ENCODE measurements at regions not wholly inside any gene's neighbourhood (a gene's known extent, or its start where the extent isn't known, plus 50 kb on each side); places are given as distances from the start of the nearest gene placed in this dataset.

DNA sequence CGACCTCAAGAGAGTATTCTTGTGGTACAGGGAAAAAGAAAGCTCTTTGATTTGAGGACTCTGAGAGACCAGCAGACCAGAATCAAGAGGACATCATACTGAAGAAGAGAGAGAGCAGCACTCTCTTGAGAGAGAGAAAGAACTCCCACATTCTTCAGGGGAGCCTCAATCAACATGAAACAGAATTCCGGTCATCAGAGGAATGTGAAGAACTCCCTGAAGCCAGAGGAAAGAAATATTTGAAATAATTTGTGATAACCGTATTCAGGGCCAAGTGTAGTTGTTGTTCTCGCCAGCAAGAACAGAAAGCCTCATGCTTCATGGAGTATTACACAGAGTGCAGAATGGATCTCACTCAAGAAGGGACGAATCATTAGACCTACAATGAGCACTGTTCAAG is 363.8 kb upstream of the TMEM132C start:
- no peak for DNase-seq

DNA sequence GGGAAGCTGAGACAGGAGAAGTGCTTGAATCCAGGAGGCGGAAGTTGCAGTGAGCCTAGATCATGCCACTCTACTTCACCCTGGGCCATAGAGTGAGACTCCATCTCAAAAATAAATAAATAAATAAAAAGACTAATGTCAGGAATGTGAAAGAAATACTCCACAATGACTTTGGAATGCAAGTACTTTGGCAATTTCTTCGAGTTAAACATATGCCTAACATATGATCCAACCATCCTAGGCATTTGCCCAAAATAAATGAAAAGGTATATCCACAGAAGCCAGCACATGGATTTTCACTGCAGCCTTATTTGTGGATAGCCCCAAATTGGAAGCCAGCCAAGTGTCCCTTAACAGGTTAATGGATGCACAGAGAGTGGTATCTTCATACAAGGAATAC is 357.9 kb upstream of the TMEM132C start:
- no peak for DNase-seq

DNA sequence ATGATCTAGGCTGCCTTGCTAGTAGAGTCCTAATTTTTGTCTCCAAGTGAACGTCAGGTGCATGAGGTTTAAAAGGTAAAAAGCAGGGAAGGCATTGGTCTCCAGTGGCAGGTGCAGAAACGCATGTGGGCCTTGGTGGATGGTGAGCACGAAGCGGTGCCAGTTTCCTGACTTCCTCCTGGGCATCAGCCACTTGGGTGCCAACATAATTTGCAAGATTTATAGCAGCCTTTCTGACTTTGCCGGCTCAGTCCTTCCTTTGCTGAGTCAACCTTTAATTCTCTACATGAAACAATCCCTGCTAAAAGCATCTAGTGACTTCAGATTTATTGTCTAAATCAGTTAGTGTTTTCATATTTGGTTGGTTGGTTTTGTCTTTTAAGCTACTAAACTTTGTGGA is 355.7 kb upstream of the TMEM132C start:
- DNase-seq = no peak

DNA sequence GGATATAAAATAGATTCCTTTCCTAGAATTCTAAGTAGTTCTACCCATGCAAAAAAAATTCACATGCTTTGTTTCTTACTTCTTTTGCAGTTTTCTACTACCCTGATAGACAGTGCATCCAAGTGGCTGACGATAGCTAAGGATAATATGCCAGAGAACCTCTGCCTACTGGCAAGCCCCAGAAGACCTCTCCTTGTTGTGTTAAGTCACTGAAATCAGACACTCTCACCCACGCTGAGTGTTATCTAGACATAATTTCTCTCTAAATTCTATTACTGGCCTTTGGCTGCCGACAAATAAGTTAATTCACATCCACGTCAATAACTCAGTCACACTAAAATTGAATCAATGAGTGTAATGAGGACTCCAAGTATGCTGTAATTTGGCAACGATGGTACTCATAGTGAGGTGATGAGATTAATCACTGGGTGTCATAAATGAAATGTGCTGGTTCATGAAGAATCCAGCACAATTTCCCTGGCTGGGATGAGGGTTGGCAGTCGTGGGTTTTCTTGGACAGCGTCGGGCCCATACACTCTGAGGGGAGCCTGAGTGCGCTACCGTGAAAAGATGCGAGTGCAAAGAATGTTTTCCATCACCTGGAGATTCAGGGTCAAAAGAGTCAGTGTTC is 354.8 kb upstream of the TMEM132C start:
- DNase-seq = no peak

DNA sequence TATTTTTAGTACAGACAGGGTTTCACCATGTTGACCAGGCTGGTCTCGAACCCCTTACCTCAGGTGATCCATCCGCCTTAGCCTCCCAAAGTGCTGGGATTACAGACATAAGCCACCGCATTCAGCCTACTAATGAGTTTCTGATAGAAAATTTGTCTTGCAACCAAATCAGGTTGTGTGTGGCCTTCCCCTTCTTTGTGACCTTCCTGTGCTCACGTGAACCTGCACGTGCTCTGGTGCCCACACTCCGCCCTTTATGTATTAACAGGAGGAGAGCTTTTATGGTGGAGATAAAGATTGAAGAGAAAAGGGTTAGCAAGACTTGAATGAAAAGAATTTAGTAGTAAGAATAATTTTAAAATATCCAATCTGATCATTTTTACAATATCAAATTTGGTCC is 343.5 kb upstream of the TMEM132C start:
- DNase-seq = no peak

DNA sequence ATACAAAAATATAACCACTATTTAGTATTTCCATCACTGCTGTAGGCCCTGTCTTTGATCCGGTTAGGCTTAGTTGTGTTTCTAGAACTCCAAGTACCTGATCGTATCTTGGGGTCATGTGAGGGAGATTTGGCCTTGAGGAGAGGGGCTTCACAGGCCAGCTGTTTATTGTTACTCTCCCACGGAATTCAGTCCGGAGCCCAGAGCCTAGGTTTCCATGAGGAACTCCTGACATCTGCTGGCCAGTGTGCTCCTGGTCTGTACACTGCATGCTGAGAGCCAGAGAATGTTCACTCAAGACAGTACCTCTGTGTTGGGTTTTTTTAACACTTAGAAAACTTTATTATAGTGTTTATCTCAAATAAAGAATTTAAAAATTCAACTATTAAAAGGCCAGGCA is 341.0 kb upstream of the TMEM132C start:
- DNase-seq = no peak

DNA sequence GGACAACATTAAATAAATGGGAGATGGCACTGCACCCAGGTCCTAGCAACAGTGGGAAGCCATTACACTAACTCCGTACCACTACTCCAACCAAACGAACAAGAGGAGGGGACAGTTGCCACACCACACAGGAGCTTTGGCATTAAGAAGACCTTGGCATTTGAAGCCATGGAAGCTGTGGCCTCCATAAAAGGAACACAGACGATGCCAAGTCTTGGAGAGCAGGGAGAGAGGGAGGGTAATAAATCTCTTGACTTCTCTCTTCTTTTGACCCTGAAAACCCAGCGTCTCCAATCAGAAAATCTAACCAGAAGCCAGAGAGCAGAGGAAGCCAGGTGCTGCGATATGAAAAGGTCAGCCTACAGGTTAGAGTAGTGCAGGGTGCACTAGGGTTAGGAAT is 338.8 kb upstream of the TMEM132C start:
- DNase-seq = no peak

DNA sequence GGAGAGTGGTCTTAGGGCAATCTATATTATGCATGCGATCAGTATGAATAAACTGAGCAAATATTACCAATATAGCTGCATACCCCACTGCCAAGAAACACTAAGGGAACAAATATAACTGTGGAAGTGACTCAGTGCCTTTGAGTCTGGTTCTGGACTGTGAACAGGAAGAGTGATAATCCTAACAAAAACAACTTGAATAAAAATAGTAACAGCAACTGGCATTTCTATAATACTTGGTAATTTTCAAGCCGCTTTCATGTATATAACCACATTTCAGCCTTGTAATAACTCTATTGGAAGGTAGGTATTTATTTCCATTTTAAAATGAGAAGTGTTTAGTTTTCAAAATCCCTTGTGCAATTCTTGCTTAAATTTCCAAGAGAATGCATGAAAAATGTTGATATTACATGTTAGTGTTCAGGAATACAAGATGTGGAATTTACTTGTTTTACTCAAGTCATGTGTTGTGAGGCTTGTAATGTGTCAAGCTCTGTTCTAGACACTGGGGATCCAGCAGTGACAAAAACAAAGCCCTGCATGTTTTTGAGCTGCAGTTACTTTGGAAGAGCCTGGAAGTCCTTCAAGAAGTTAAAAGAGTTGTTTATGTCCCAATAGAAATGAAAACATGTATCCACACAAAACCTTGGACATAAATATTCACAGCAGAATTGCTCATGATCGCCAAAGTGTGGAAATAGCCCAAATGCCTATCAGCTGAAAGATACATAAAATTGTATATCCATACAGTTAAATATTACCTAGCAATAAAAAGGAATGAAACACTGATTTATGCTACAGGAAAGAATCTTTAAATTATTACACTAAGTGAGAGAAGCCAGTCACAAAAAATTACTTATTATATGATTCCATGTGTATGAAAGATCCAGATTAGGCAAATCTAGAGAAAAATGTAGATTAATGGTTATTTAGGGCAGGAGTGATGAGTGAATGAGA is 338.1 kb upstream of the TMEM132C start:
- DNase-seq = no peak

DNA sequence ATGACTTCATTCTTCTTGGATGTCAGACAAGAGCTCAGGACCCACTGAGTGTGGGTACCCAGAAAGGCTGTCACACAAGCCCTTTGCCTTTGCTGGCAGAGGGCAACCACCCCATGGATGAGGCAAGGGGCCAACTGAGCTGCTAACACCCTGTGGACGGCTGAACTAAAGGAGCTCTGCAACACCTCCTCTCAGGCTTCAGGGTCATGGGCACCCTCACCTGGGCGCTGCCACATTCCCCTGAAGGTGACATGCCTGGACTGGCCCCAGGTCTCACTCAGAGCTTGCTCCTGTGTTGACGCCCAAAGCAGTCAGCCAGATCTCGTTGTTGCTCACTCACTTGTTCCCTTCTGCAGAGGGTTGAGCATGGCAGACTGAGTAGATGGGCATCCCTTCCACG is 336.8 kb upstream of the TMEM132C start:
- DNase-seq = no peak

DNA sequence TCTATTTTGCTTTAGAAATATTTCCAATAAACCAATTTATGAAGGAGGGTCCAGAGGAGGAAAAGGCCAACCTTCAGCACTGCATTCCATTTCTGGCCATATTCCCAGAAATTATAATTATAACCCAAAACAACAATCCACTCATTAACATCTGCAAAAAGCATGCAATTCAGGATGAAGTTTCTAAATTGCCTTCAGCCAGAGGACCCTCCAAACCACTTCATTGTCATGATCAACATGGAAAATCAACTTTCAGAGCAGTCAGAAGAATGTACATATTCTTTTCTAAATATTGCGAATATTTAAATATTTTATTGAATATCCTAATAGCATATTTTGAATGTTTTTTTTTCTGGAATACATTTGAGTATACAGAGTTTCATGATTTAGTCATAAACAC is 332.6 kb upstream of the TMEM132C start:
- DNase-seq = no peak

DNA sequence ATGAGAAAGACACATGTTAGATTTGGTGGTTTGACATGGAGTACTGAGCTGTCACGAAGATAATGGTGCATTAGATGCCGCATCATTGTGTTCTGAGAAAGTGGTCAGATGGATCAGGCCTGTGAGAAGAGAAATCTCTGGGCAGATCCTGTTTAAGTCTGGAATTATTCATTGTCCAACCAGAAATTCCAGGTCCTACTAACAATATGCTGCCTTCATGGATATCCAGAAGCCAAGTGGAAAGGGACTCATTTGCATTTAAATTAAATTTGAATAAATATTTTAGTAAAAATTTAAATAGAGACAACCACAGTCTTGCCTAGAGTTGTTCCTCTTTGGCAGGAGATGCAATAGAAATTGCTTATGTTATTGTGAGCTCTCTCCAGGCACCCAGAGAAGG is 330.5 kb upstream of the TMEM132C start:
- DNase-seq = no peak

DNA sequence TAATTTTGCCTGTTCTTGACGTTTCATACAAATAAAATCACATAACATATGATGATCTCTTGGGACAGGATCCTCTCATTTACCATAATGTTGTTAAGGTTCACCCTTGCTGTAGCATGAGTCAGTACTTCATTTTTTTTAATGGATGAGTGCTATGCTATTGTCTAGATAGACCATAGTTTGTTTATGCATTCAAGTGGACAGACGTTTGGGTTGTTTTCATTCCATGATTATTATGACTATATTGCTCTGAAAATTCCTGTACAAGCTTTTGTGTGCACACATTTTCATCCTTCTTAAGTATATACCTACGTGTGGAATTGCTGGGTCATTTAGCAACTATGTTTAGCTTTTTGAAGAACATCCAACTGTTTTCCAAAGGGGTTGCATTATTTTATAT is 325.6 kb upstream of the TMEM132C start:
- DNase-seq = no peak

DNA sequence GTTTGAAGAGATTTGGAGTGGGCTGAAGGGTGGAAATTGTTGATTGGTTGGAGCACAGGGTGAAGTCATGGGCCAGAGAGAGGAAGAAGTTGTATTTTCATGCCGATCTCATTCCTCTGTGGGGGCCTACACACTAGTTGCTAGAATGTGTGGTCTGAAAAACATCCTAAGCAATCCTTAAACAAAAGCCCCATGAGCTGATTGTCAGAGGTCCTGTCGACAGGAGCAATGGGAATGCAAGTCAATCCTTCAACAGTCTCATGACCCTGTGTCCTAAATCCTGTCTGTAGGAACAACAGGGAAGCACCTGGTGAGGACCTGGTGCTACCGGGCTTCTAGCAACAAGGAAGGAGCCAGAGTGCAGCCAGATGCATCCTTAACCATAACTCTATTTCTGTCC is 324.0 kb upstream of the TMEM132C start:
- DNase-seq = no peak

DNA sequence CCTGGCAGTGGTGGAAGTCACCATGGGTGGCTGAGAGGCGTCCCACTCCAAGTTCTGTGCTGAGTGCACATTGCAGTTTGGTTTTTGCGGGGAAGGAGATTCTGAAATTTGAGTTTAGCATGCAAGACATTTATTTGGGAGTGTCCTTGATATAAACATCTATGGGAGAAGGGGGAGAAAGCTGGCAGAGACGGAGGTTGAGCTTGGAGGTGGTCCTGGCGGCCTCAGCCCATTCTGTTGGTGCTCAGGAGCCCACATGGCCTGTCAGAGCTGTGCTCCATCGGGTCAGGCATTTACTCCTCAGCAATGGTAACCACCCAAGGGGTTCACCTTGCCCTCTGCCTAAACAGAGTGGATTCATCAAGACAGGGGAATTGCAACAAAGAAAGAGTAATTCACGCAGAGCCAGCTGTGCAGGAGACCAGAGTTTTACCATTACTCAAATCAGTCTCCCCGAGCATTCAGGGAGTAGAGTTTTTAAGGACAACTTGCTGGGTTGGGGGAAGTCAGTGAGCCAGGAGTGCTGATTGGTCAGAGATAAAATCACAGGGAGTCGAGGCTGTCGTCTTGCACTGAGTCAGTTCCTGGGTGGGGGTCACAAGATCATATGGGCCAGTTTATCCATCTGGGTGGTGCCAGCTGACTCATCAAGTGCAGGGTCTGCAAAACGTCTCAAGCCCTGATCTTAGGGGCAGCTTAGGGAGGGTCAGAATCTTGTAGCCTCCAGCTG is 323.3 kb upstream of the TMEM132C start:
- no peak for DNase-seq

DNA sequence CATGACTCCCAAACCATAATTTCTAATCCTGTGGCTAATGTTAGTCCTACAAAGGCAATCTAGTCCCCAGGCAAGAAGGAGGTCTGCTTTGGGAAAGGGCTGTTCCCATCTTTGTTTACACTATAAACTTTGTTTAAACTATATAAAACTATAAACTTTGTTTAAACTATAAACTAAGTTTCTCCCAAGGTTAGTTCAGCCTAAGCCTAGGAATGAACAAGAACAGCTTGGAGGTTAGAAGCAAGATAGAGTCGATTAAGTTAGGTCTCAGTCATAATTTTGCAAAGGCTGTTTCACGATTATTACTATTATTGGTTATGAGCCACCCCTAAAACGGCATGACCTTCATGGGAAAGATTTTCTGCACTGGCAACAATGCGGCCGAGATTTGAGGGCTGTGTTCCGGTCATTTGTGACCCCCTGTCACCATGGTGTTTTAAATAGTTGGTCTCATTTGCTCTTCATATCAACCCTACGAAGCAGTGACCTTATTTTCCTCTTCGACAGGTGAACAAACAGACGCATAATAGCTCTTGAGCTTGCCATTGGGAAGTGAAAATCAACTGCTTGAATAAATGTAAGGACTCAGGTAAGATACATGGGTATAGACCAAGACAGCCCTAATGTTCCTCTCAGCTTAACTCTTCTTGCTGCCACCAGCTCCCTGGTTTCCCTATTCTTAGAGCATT is 322.6 kb upstream of the TMEM132C start:
- no peak for DNase-seq

DNA sequence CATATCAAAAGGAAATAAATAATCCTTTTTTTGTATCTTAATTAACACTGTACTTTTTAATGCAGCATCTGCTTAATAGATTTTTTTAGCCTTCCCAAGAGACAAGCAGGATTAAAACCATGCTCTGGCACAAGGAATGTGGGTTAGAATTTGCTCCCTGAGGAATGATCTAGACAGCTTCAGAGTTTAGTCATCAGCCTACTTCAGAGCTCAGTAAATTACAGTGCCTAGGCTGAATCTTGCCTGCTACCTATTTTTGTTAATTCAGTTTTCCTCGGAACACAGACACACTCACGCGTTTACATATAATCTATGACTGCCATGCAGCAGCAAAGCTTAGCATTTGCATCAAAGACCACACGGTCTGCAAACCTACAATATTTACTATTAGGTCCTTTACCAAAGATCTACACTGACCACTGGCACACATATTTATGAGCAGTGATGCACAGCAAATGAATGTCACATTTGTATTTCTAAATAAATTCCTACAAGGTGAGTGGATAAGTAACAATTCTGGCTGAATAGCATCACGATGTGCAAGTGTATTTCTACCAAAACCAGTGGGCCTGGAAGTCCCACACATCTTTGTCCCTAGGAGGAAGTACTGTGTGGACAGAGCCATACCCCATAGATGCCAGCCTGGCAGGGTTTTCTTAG is 309.8 kb upstream of the TMEM132C start:
- DNase-seq = no peak

DNA sequence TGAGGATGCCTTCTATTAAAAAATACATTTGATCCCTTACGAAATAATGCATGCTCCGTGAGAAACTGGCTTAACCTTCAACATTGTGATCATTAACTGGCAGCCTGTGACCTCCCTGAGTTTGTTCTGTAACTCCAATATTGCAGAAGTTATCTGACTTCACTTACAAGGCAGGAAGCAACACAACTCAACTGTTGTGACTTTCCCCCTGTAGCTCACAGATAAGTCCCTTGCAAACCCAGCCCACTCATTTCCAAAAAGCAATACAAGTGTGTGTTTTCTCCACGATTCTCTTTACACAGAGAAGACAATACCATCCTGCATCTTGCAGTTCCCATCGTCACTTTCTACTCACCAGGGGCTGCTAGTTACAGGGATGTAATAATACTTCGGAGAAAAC is 304.7 kb upstream of the TMEM132C start:
- no peak for DNase-seq

DNA sequence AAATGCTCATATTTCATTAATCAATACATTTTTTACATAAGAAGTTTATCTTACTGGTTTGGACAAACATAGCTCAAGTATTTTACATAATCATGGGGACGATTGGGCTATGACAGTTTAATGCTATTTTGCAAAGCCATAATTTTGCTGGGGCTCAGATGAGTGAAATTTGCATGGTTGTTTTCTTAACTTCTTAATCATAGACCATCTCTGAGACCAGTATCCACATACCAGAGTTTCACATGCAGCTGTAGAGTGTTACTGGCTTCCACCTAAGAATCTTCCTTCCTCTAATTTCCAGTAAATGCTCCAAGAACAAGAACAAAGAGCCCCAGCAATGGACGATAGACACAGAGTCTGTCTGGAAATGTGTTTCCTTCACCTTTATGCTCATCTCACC is 303.0 kb upstream of the TMEM132C start:
- DNase-seq = no peak

DNA sequence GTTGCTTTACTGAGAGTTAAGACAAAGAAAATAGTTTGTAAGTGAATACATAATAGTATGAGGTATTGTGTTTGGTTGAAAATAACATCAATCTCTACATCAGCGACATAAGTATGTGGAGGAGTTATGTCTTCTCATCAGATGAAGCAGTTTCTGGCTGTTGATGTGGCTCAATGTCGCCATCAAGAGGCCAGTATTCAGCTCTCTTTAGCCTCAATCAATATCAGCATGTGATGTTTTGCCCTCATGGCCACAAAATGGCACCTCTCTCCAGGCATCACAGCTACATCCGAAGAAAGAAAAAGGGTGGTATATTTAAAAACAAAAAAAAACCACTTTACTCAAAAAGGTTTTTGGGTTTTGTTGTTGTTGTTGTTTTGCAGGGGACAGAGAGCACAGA is 302.3 kb upstream of the TMEM132C start:
- no peak for DNase-seq

DNA sequence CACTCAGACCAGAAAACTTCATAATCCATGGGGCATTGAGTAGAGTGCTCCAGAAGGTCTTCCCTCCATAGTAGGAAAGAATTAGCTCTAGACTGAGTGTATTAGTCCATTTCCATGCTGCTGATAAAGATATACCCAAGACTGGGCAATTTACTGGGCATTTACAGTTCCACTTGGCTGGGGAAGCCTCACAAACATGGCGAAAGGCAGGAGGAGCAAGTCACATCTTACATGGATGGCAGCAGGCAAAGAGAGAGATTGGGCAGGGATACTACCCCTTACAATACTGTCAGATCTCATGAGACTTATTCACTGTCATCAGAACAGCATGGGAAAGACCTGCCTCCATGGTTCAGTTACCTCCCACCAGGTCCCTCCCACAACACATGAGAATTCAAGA is 300.6 kb upstream of the TMEM132C start:
- DNase-seq = no peak

DNA sequence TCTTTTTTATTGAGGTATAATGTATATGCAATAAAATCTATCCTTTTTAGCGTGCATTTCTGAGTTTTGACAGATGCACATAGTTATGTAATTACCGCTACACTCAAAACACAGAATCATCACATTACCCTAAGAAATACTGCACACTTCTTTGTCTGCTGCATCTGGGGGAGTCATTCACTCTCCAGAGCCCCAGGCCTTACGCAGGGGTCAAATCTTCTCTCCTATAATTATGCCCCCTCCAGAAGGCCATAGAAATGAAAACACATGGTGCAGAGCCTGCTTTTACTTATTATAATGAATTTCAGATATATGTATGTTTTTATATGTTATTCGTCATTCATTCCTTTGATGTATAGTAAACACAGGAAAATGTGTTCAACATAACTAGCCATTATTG is 296.5 kb upstream of the TMEM132C start:
- no peak for DNase-seq

DNA sequence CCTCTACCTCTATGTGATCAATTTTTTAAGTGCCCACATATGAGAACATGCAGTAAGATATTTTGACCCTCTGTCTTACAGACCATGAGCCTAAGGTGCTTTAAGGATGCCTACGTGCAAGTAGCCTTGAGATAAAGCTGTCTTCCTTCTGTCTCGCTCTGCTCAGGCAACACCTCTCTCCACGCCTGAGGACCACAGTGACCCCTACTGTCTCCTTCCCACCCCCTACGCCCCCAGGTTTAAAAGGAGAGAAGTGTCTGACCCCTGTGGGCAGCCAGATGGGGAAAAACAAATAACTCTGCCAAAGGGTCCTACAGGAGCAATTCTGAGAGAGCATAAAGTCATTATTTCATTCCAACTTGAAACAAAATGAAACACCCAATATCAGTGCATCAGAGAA is 286.4 kb upstream of the TMEM132C start:
- DNase-seq = no peak

DNA sequence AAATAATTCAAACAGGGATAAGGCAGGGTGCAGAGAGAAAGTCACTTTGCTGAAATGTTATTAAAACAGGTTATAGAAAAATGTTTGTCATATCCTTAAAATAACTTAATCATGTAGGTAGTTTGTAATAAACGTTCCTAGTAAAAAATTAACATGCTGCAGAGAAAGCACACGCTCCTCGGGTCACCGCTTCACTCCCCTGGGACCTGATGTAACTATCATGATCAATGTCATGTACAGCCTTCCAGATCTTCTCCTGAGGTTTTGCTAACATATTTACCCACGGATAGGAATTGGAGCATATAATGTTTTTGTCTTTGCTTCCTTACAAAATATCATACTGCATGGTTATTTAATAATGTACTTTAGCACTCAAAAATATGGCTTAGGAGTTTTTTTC is 285.1 kb upstream of the TMEM132C start:
- no peak for DNase-seq
